ENCODE measurements at regions not wholly inside any gene's neighbourhood (a gene's known extent, or its start where the extent isn't known, plus 50 kb on each side); places are given as distances from the start of the nearest gene placed in this dataset.

- H3K36me3 ChIP-seq (replicated peaks in 1 of 2; ENCODE audit: insufficient read depth in 1 of 2, low read depth in 2 of 2) = no peaks in the 10 kb centered on the region
- ATAC-seq = no peak
- WGBS, 2 donors = 65 to 66% methylated on average over 4 of the region's 4 CpGs
- no peak for TF ChIP-seq POLR2A (IDR thresholded peaks at IDR 0.05)
- TF ChIP-seq, protein P1, sequence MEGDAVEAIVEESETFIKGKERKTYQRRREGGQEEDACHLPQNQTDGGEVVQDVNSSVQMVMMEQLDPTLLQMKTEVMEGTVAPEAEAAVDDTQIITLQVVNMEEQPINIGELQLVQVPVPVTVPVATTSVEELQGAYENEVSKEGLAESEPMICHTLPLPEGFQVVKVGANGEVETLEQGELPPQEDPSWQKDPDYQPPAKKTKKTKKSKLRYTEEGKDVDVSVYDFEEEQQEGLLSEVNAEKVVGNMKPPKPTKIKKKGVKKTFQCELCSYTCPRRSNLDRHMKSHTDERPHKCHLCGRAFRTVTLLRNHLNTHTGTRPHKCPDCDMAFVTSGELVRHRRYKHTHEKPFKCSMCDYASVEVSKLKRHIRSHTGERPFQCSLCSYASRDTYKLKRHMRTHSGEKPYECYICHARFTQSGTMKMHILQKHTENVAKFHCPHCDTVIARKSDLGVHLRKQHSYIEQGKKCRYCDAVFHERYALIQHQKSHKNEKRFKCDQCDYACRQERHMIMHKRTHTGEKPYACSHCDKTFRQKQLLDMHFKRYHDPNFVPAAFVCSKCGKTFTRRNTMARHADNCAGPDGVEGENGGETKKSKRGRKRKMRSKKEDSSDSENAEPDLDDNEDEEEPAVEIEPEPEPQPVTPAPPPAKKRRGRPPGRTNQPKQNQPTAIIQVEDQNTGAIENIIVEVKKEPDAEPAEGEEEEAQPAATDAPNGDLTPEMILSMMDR (IDR thresholded peaks at IDR 0.05) = no peak
- no peaks in the 10 kb centered on the region for H3K27me3 ChIP-seq
- H3K9me3 ChIP-seq = peaks cover 0 to 2% (median 0%) of the 10 kb centered on the region in 3 donors
- no peak overlapping the region for H3K4me3 ChIP-seq
- intact Hi-C loops (cut with DNase I) = no loop called here
- H3K27ac ChIP-seq = no peak overlapping the region
- no peak for DNase-seq
- H3K4me1 ChIP-seq = no peaks in the 10 kb centered on the region
Observed at GRCh38 chr20:57051096-57051495, 215.3 kb downstream of the BMP7 start.

DNA sequence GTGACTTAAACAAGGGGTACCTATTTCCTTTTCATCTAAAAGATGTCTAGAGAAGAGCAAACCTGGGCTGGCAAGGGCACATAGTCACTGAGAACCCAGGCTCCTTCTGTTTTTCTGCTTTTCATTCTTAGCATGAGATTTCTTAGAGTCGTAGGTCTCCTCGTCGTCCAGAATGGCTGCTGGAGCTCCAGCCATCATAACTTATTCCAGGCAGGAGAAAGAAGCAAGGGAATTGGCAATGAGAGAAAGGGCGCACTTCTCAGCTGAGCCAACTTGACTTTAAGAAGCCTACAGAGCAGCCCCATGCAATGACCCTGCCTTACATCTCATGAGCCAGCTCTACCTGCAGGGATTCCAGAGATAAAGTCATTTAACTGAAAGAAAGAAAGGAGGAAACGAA, 213.4 kb downstream of the BMP7 start:
- no peak for ATAC-seq
- Histone ChIP-seq H3K27ac (no peak overlapping the region), H3K27me3 (no peaks in the 10 kb centered on the region), H3K9me3 (peaks cover 0 to 2% (median 0%) of the 10 kb centered on the region in 3 donors), H3K4me3 (no peak overlapping the region), H3K4me1 (no peaks in the 10 kb centered on the region), H3K36me3 (replicated peaks in 1 of 2; ENCODE audit: insufficient read depth in 1 of 2, low read depth in 2 of 2) (no peaks in the 10 kb centered on the region)
- DNase-seq = no peak
- WGBS, 2 donors = 77 to 83% methylated on average over 5 of the region's 5 CpGs
- intact Hi-C loops (cut with DNase I) = no loop called here
- TF ChIP-seq POLR2A (IDR thresholded peaks at IDR 0.05) = no peak
- TF ChIP-seq, protein P1 (IDR thresholded peaks at IDR 0.05) = no peak

- H3K4me1 ChIP-seq = no peaks in the 10 kb centered on the region
- no peak overlapping the region for H3K4me3 ChIP-seq
- no peaks in the 10 kb centered on the region for H3K27me3 ChIP-seq
- TF ChIP-seq, protein P1 (IDR thresholded peaks at IDR 0.05) = no peak
- no peak for TF ChIP-seq POLR2A (IDR thresholded peaks at IDR 0.05)
- no peak for DNase-seq
- WGBS, 2 donors = 72 to 77% methylated on average over 9 to 22 of the region's 22 CpGs
- no peak overlapping the region for H3K27ac ChIP-seq
- intact Hi-C loops (cut with DNase I) = no loop called here
- peaks cover 0 to 2% (median 0%) of the 10 kb centered on the region in 3 donors for H3K9me3 ChIP-seq
- no peak for ATAC-seq
- H3K36me3 ChIP-seq (replicated peaks in 1 of 2; ENCODE audit: insufficient read depth in 1 of 2, low read depth in 2 of 2) = no peaks in the 10 kb centered on the region
Observed at GRCh38 chr20:57053793-57054552, 212.5 kb downstream of the BMP7 start.

DNA sequence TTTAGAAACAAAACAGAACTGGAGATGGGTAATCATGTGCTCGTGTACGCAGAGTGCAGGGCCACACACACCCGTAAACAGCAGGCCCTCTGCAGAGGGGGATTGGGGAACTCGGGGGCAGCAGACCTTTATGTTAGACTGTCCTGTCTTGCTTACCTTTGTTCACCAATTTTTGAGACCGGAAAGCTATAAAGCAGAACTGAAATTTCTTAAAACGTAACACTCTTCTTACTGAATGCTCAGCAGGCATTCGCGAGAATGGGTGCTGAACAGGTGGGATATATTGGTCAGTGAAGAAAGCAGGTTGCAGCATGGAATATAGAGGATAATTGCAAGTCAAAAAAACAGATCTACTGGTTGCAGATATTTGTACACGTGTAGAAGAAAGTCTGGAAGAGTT, 211.1 kb downstream of the BMP7 start:
- intact Hi-C loops (cut with DNase I) = no loop called here
- Histone ChIP-seq H3K36me3 (replicated peaks in 1 of 2; ENCODE audit: insufficient read depth in 1 of 2, low read depth in 2 of 2) (no peaks in the 10 kb centered on the region), H3K27me3 (no peaks in the 10 kb centered on the region), H3K4me3 (no peak overlapping the region), H3K27ac (no peak overlapping the region), H3K9me3 (peaks cover 0 to 2% (median 0%) of the 10 kb centered on the region in 3 donors), H3K4me1 (no peaks in the 10 kb centered on the region)
- no peak for TF ChIP-seq POLR2A (IDR thresholded peaks at IDR 0.05)
- TF ChIP-seq, protein P1 (IDR thresholded peaks at IDR 0.05) = no peak
- 56 to 59% methylated on average over 9 of the region's 9 CpGs for WGBS, 2 donors
- no peak for DNase-seq
- no peak for ATAC-seq

- no peaks in the 10 kb centered on the region for H3K36me3 ChIP-seq (replicated peaks in 1 of 2; ENCODE audit: insufficient read depth in 1 of 2, low read depth in 2 of 2)
- 76 to 77% methylated on average over 5 of the region's 5 CpGs for WGBS, 2 donors
- peaks cover 0 to 2% (median 0%) of the 10 kb centered on the region in 3 donors for H3K9me3 ChIP-seq
- no peaks in the 10 kb centered on the region for H3K27me3 ChIP-seq
- H3K4me1 ChIP-seq = no peaks in the 10 kb centered on the region
- ATAC-seq (no peak), DNase-seq (no peak)
- intact Hi-C loops (cut with DNase I) = no loop called here
- H3K27ac ChIP-seq = no peak overlapping the region
- TF ChIP-seq, protein P1 (IDR thresholded peaks at IDR 0.05) = no peak
- TF ChIP-seq POLR2A (IDR thresholded peaks at IDR 0.05) = no peak
- H3K4me3 ChIP-seq = no peak overlapping the region
Observed at GRCh38 chr20:57056651-57057050, 209.8 kb downstream of the BMP7 start.
